HG03280 (cell line): ENCODE measurements at regions not wholly inside any gene's neighbourhood (a gene's known extent, or its start where the extent isn't known, plus 50 kb on each side); places are given as distances from the start of the nearest gene placed in this dataset.

Experiments used
- ATAC-seq: cut with Tn5 transposase; IDR thresholded peaks from one replicate; pipeline ENCODE4 v1.9.1; 2021; ENCODE audit warnings: mild to moderate bottlenecking, moderate library complexity; ENCODE audit not compliant: unreplicated experiment

- no peak for ATAC-seq
Measured at GRCh38 chr2:217110550-217110949, 250.7 kb upstream of the TNP1 start.

GRCh38 chr2:217108575-217109027 is 248.7 kb upstream of the TNP1 start:
- ATAC-seq, result no peak

GRCh38 chr2:217108086-217108485 is 248.2 kb upstream of the TNP1 start:
- no peak for ATAC-seq

GRCh38 chr2:217107480-217107879 is 247.6 kb upstream of the TNP1 start:
- no peak for ATAC-seq

- ATAC-seq, result no peak
Measured at GRCh38 chr2:217106650-217107014, 246.8 kb upstream of the TNP1 start.

- no peak for ATAC-seq
Measured at GRCh38 chr2:217105733-217106649, 246.1 kb upstream of the TNP1 start.

- no peak for ATAC-seq
Measured at GRCh38 chr2:217103752-217104545, 244.1 kb upstream of the TNP1 start.

- no peak for ATAC-seq
Measured at GRCh38 chr2:217102956-217103355, 243.1 kb upstream of the TNP1 start.

- no peak for ATAC-seq
Measured at GRCh38 chr2:217101972-217102371, 242.1 kb upstream of the TNP1 start.

GRCh38 chr2:217099561-217099960 is 239.7 kb upstream of the TNP1 start:
- ATAC-seq, result no peak

GRCh38 chr2:217098435-217098834 is 238.6 kb upstream of the TNP1 start:
- no peak for ATAC-seq

GRCh38 chr2:217097346-217097745 is 237.5 kb upstream of the TNP1 start:
- no peak for ATAC-seq

GRCh38 chr2:217096474-217097225 is 236.8 kb upstream of the TNP1 start:
- ATAC-seq, result no peak

GRCh38 chr2:217095511-217096205 is 235.8 kb upstream of the TNP1 start:
- ATAC-seq, result no peak

GRCh38 chr2:217092710-217093379 is 233.0 kb upstream of the TNP1 start:
- no peak for ATAC-seq

GRCh38 chr2:217091531-217091930 is 231.7 kb upstream of the TNP1 start:
- no peak for ATAC-seq

GRCh38 chr2:217090884-217091283 is 231.0 kb upstream of the TNP1 start:
- ATAC-seq, result no peak

GRCh38 chr2:217090024-217090473 is 230.2 kb upstream of the TNP1 start:
- ATAC-seq, result peak; percentile 77

GRCh38 chr2:217086718-217087117 is 226.9 kb upstream of the TNP1 start:
- ATAC-seq, result no peak

GRCh38 chr2:217086038-217086522 is 226.2 kb upstream of the TNP1 start:
- ATAC-seq, result no peak
